Fibroblast of the aortic adventitia (primary cell): ENCODE measurements at regions not wholly inside any gene's neighbourhood (a gene's known extent, or its start where the extent isn't known, plus 50 kb on each side); places are given as distances from the start of the nearest gene placed in this dataset.
A peak's percentile ranks its signal among the peaks of the same experiment; 100 is the strongest.

Experiments used
- DNase-seq: peaks from one replicate; pipeline ENCODE4 v3.0.0-alpha.2; 2010; ENCODE audit warnings: low read depth
- H3K4me3 ChIP-seq: 2 replicates; pipeline ENCODE4 v1.5.1; 2011; ENCODE audit warnings: low read depth, mild to moderate bottlenecking, control low read depth, low read length, moderate library complexity
- CTCF ChIP-seq: IDR thresholded peaks from 2 replicates; pipeline ENCODE4 v1.5.1; 2011; ENCODE audit warnings: mild to moderate bottlenecking, low read length, control low read depth, inconsistent platforms; ENCODE audit not compliant: insufficient read depth

GRCh38 chr2:8619071-8619470 is 62.8 kb upstream of the ID2 start:
- H3K4me3 ChIP-seq, result no peak overlapping the region
- TF ChIP-seq CTCF, result no peak
- no peak for DNase-seq

- peak; percentile 95 for DNase-seq
- no peak for TF ChIP-seq CTCF
- H3K4me3 ChIP-seq, result no peak overlapping the region
Observed at GRCh38 chr2:8620611-8621382, 61.1 kb upstream of the ID2 start.

DNA sequence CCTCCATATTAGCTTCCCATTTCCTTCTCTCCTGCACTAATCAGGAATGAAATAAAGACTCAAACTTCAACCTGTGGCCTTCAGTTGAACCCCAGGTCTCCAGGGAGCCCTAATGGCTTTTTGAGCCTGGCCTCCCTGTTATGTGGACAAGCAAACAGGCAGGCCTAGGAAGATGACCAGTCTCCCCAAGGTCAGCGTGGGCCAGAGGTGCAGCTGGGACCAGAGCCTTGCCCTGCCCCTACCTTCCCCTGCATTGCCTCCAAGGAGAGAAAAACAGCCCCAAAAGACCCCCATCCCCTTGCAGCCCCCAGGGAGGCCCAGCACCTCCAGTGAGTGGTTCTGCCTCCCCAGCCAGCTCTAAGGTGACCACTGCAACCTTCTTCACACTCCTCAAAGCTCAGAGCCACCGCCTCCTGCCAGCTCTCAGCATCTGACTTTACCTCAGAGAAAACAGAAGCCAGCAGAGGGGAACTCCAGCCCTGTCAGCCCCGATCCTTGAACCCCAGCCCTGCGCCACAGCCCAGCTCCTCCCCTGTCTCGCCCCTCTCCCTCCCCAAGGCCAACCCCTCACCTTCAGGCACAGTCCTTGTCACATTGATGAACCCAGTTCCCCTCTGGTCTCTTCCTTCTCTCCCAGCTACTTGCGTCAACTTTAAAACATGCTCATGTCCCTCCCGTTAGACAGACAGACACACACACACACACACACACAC is 59.5 kb upstream of the ID2 start:
- no peak overlapping the region for H3K4me3 ChIP-seq
- DNase-seq, result no peak
- TF ChIP-seq CTCF, result no peak

DNA sequence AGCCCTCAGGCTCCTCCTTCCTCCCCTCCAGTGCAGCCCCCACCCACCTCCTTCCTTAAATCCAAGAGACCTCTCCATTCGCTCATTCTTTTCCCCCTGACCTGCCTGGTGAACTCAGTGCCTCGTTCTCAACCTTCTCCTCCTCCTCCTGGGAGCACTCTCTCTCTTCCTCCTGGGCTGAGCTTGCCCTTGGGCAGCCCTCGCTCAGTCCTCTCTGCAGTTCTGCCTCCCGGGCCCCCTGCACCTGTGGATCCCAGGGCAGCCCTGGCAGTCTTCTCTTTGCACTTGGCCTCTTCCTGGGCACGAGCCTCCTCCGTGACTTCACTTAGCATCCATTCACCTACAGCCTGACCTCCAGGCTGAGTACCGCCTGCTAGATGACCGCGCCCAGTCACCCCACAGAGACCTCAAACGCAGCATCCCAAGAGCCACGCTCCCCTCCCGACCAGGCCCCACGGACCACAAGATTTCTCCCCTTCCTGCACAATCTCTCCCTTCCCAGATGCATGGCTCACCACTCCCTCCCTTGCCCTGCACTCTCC is 58.9 kb upstream of the ID2 start:
- DNase-seq, result no peak
- no peak overlapping the region for H3K4me3 ChIP-seq
- no peak for TF ChIP-seq CTCF

- H3K4me3 ChIP-seq, result no peak overlapping the region
- no peak for DNase-seq
- TF ChIP-seq CTCF, result no peak
Observed at GRCh38 chr2:8623576-8623957, 58.3 kb upstream of the ID2 start.

- no peak for DNase-seq
- H3K4me3 ChIP-seq, result no peak overlapping the region
- no peak for TF ChIP-seq CTCF
Observed at GRCh38 chr2:8623958-8624591, 57.8 kb upstream of the ID2 start.
